Erythroblast (primary cell): ENCODE measurements at regions not wholly inside any gene's neighbourhood (a gene's known extent, or its start where the extent isn't known, plus 50 kb on each side); places are given as distances from the start of the nearest gene placed in this dataset.

Experiments used
- GATA1 ChIP-seq: IDR thresholded peaks from 2 replicates; pipeline ENCODE4 v1.6.1; 2011; ENCODE audit warnings: low read depth, mild to moderate bottlenecking, control low read depth, low read length, moderate library complexity
- POLR2A ChIP-seq: IDR thresholded peaks from 2 replicates; pipeline ENCODE4 v1.6.1; 2011; ENCODE audit warnings: mild to moderate bottlenecking, low read length

DNA sequence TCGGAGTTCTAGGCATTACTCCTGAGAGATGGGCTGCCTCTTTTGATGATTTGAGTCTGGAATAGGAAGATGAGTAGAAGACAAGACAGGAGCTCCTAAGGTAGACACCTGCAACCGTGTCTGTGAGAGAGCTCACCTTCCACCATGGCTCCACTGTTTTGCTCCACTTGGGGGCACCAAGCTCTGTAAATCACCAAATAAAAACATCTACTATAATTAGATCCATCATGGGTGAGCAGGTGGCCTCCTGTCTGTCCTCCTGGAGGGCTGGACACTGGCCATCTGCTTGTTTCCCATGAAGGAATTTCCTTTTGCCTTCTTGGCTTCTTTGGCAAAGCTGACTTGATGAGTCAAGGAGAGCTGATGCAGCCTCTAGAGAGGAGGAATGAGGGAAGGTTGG is 179.0 kb downstream of the HAPSTR1 start:
- TF ChIP-seq POLR2A = no peak
- no peak for TF ChIP-seq GATA1
